IMR-90 (cell line): ENCODE measurements at regions not wholly inside any gene's neighbourhood (a gene's known extent, or its start where the extent isn't known, plus 50 kb on each side); places are given as distances from the start of the nearest gene placed in this dataset.
A peak's percentile ranks its signal among the peaks of the same experiment; 100 is the strongest.

Experiments used
- ATAC-seq: fragments of 200-7000 bp; cut with Tn5 transposase; 2 replicates; pipeline ENCODE4 v1.9.1; 2020; ENCODE audit warnings: low read depth, mild to moderate bottlenecking, moderate library complexity
- BruUV-seq: library from RNA; stranded (reverse); fragments of 400-500 nt; replicated peaks from 2 replicates; lab custom pipeline; 2021; lab: Mats Ljungman, UMichigan
- CTCF ChIA-PET: fragments of 300-600 bp; formaldehyde crosslinking; extraction: SDS; loops from one replicate; lab custom pipeline; 2021; ENCODE audit warnings: antibody characterized with exemption; lab: Yijun Ruan, JAX
- POLR2A ChIA-PET: fragments of 300-600 bp; sonication (Branson Sonifier 250); formaldehyde crosslinking; loops from one replicate; lab custom pipeline; 2022; ENCODE audit warnings: antibody characterized with exemption; ENCODE audit not compliant: unreplicated experiment; lab: Charles Lee
- DNase-seq: peaks from one replicate; pipeline ENCODE4 v3.0.0; 2013
- H2AFZ ChIP-seq: replicated peaks from 2 replicates; pipeline ENCODE3; 2013; ENCODE audit warnings: low read length, mild to moderate bottlenecking; ENCODE audit not compliant: poor library complexity
- H2AK5ac ChIP-seq: 2 replicates; pipeline ENCODE4 v1.6.1; 2013; ENCODE audit warnings: low read depth, low read length, inconsistent platforms
- H2AK9ac ChIP-seq: replicated peaks from 2 replicates; pipeline ENCODE3; 2013; ENCODE audit warnings: mild to moderate bottlenecking, low read depth, low read length, moderate library complexity; ENCODE audit not compliant: poor library complexity
- H2BK120ac ChIP-seq: 2 replicates; pipeline ENCODE4 v1.6.1; 2013; ENCODE audit warnings: low read depth, low read length, inconsistent platforms
- H2BK15ac ChIP-seq: 3 replicates; pipeline ENCODE4 v1.6.1; 2013; ENCODE audit warnings: low read depth, low read length, inconsistent platforms
- H2BK20ac ChIP-seq: 2 replicates; pipeline ENCODE4 v1.6.1; 2013; ENCODE audit warnings: low read depth, mild to moderate bottlenecking, inconsistent platforms, low read length, moderate library complexity
- H2BK5ac ChIP-seq: 2 replicates; pipeline ENCODE4 v1.6.1; 2013; ENCODE audit warnings: mild to moderate bottlenecking, low read depth, low read length, inconsistent platforms; ENCODE audit not compliant: poor library complexity, severe bottlenecking
- H3K14ac ChIP-seq: replicated peaks from 2 replicates; pipeline ENCODE4 v1.6.1; 2013; ENCODE audit warnings: low read depth, low read length, inconsistent platforms
- H3K18ac ChIP-seq: 2 replicates; pipeline ENCODE4 v1.6.1; 2013; ENCODE audit warnings: low read depth, low read length, control low read depth
- H3K23ac ChIP-seq: 2 replicates; pipeline ENCODE4 v1.6.1; 2013; ENCODE audit warnings: low read depth, low read length, inconsistent platforms
- H3K27ac ChIP-seq: 2 replicates; pipeline ENCODE4 v1.5.1; 2013; ENCODE audit warnings: mild to moderate bottlenecking, control low read depth, low read length; ENCODE audit not compliant: insufficient read depth
- H3K27me3 ChIP-seq: 2 replicates; pipeline ENCODE4 v1.6.1; 2013; ENCODE audit warnings: low read length; ENCODE audit not compliant: control insufficient read depth, insufficient read depth
- H3K36me3 ChIP-seq: 2 replicates; pipeline ENCODE4 v1.6.1; 2013; ENCODE audit warnings: low read length, mixed read lengths; ENCODE audit not compliant: control insufficient read depth, insufficient read depth
- H3K4ac ChIP-seq: 2 replicates; pipeline ENCODE4 v1.6.1; 2013; ENCODE audit warnings: low read depth, low read length, inconsistent platforms
- H3K4me1 ChIP-seq: 2 replicates; pipeline ENCODE4 v1.6.1; 2013; ENCODE audit warnings: low read length, mixed read lengths; ENCODE audit not compliant: control insufficient read depth, insufficient read depth
- H3K4me2 ChIP-seq: 2 replicates; pipeline ENCODE4 v1.6.1; 2013; ENCODE audit warnings: low read depth, mild to moderate bottlenecking, control low read depth, low read length, moderate library complexity
- H3K4me3 ChIP-seq: 2 replicates; pipeline ENCODE4 v1.5.1; 2013; ENCODE audit warnings: low read depth, mild to moderate bottlenecking, control low read depth, low read length, moderate library complexity; ENCODE audit not compliant: insufficient read depth
- H3K56ac ChIP-seq: 2 replicates; pipeline ENCODE4 v1.6.1; 2013; ENCODE audit warnings: low read length, inconsistent platforms; ENCODE audit not compliant: insufficient read depth; ENCODE audit errors: extremely low read depth
- H3K79me1 ChIP-seq, 2 experiments: 2 replicates each; pipeline ENCODE4 v1.6.1; 2013; ENCODE audit warnings: low read length in 2 of 2, inconsistent platforms in 1 of 2, low read depth in 1 of 2
- H3K9ac ChIP-seq: 2 replicates; pipeline ENCODE4 v1.6.1; 2013; ENCODE audit warnings: low read depth, low read length, control low read depth
- H3K9me1 ChIP-seq: 2 replicates; pipeline ENCODE4 v1.6.1; 2013; ENCODE audit warnings: low read length, inconsistent platforms; ENCODE audit not compliant: insufficient read depth
- H3K9me3 ChIP-seq: 2 replicates; pipeline ENCODE4 v1.6.1; 2013; ENCODE audit warnings: low read length; ENCODE audit not compliant: control insufficient read depth, insufficient read depth
- H4K20me1 ChIP-seq: 2 replicates; pipeline ENCODE4 v1.6.1; 2013; ENCODE audit warnings: low read length, inconsistent platforms; ENCODE audit not compliant: insufficient read depth
- H4K5ac ChIP-seq: 2 replicates; pipeline ENCODE4 v1.6.1; 2013; ENCODE audit warnings: mild to moderate bottlenecking, low read depth, low read length, control low read depth
- H4K8ac ChIP-seq, 2 experiments: 2 replicates each; pipeline ENCODE4 v1.6.1; 2013; ENCODE audit warnings: low read depth in 2 of 2, low read length in 2 of 2, control low read depth in 1 of 2, inconsistent platforms in 1 of 2
- H4K91ac ChIP-seq: 2 replicates; pipeline ENCODE4 v1.6.1; 2013; ENCODE audit warnings: low read depth, low read length, inconsistent platforms; ENCODE audit not compliant: insufficient read depth
- BHLHE40 ChIP-seq: fragments of 150-350 bp; IDR thresholded peaks from 2 replicates; pipeline ENCODE4 v1.6.1; 2016; ENCODE audit warnings: mild to moderate bottlenecking, low read depth, low read length
- CHD1 ChIP-seq: IDR thresholded peaks from 2 replicates; pipeline ENCODE4 v1.6.1; 2012; ENCODE audit warnings: low read depth, low read length, improper control_type of control experiment
- CTCF ChIP-seq: conservative IDR thresholded peaks from 2 replicates; pipeline ENCODE4 v1.5.1; 2012; ENCODE audit warnings: mild to moderate bottlenecking, low read depth, low read length, improper control_type of control experiment
- MAZ ChIP-seq: IDR thresholded peaks from 2 replicates; pipeline ENCODE4 v1.6.1; 2012; ENCODE audit warnings: low read depth, mild to moderate bottlenecking, low read length, improper control_type of control experiment, moderate library complexity, borderline replicate concordance
- NFE2L2 ChIP-seq: fragments of 150-350 bp; IDR thresholded peaks from 2 replicates; pipeline ENCODE4 v1.6.1; 2016; ENCODE audit warnings: low read depth, mild to moderate bottlenecking, low read length
- RAD21 ChIP-seq: IDR thresholded peaks from 2 replicates; pipeline ENCODE4 v1.6.1; 2012; ENCODE audit warnings: low read length, improper control_type of control experiment
- WGBS, 2 experiments: methylation state at CpG; one replicate each; pipeline versions ENCODE4 v1.1.5 to v1.1.7; 2013; ENCODE audit warnings: missing lambda C conversion rate in 2 of 2; ENCODE audit not compliant: insufficient read length in 1 of 2; ENCODE audit errors: extremely low coverage in 2 of 2; 5-methylcytosine and 5-hydroxymethylcytosine counted together
- dilution Hi-C: fragments of 300-500 bp; cut with HindIII; formaldehyde crosslinking; loops from one replicate; pipeline ENCODE4 v1.14.3; 2018; ENCODE audit warnings: low sequenced_read_pairs; ENCODE audit not compliant: unreplicated experiment
- in situ Hi-C: fragments of 300-500 bp; cut with MboI; formaldehyde crosslinking; loops from 3 replicates; pipeline ENCODE4 v1.14.3; 2019; ENCODE audit warnings: low sequenced_read_pairs, inconsistent platforms, mixed read lengths
- intact Hi-C: fragments of 100-400 bp; cut with micrococcal nuclease; formaldehyde crosslinking; loops from 2 replicates; pipeline ENCODE4 v1.10.0; 2022

- Histone ChIP-seq H3K9me3 (no peaks in the 10 kb centered on the region), H4K91ac (peak overlapping the region; percentile 31), H2BK15ac (peak overlapping the region; percentile 68), H3K4me1 (peaks cover 15% of the 10 kb centered on the region), H3K18ac (peak overlapping the region; percentile 80), H3K27ac (peak overlapping the region; percentile 77), H2AK5ac (peak overlapping the region; percentile 86), H3K23ac (no peak overlapping the region), H3K4ac (peak overlapping the region; percentile 58), H2BK120ac (peak overlapping the region; percentile 90), H4K8ac (peak overlapping the region; percentile 43 to 54), H2AFZ (no peak overlapping the region), H3K9ac (no peak overlapping the region), H2BK20ac (peak overlapping the region; percentile 84), H3K36me3 (no peaks in the 10 kb centered on the region), H4K5ac (peak overlapping the region; percentile 33; the same call in 1 of the 2 replicates), H3K56ac (peak overlapping the region; percentile 41; the same call in 1 of the 2 replicates), H4K20me1 (no peaks in the 10 kb centered on the region), H3K27me3 (peaks cover 3% of the 10 kb centered on the region; the same call in 1 of the 2 replicates), H3K79me1 (no peaks in the 10 kb centered on the region), H3K4me2 (no peak overlapping the region), H2AK9ac (no peak overlapping the region), H2BK5ac (peak overlapping the region; percentile 70), H3K14ac (peak overlapping the region; percentile 89), H3K4me3 (no peak overlapping the region), H3K9me1 (peaks cover 21% of the 10 kb centered on the region)
- ChIA-PET CTCF (no interaction called here), POLR2A (no interaction called here)
- intact Hi-C loops = no loop called here
- 80% methylated on average over 1 of the region's 5 CpGs; no CpG with 5 or more reads in 1 of the 2 experiments for WGBS, 2 experiments
- dilution Hi-C loops = no loop called here
- in situ Hi-C loops = no loop called here
- DNase-seq (no peak), ATAC-seq (no peak)
- TF ChIP-seq MAZ (no peak), CHD1 (no peak), NFE2L2 (no peak), CTCF (no peak), BHLHE40 (no peak), RAD21 (no peak)
- no TSS peak for BruUV-seq
Measured at GRCh38 chr2:238643400-238643907, 204.4 kb upstream of the TWIST2 start.
